ENCODE measurements at regions not wholly inside any gene's neighbourhood (a gene's known extent, or its start where the extent isn't known, plus 50 kb on each side); places are given as distances from the start of the nearest gene placed in this dataset.

DNA sequence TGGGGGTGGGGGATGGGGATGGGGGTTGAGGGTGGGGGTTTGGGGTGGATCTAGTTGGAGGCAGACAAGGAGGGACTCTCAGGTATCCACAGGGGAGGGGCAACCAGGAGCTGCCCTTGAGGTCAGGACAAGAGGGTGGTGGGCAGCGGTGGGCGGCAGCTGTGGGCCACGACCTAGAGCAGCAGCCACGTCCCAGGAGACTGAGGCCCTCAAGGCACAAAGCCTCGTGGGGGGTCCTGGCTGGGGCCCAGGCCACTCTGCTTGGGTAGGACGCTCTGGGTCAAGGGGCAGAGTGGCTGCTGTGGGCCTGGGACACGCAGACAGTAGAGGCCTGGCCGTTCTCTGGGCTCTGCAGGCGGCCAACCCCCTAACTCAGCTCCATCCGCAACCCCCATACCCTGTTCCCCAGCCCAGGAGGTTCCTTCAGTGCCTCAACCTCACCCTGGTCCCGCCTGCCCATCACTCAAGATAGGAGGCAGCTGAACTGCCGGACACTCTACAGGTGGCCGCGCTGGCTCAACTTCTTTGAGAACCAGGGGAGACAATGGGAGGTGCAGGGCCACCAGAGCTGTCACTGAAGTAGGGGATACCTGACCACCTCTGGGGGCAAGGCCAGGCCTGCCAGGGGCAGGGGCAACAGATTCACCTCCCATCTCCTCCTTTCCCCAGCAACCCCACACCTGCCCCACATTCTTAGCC lies 75.6 kb downstream of the ENGASE start:
- DNase-seq (ENCODE audit: low read depth), result no peak

DNA sequence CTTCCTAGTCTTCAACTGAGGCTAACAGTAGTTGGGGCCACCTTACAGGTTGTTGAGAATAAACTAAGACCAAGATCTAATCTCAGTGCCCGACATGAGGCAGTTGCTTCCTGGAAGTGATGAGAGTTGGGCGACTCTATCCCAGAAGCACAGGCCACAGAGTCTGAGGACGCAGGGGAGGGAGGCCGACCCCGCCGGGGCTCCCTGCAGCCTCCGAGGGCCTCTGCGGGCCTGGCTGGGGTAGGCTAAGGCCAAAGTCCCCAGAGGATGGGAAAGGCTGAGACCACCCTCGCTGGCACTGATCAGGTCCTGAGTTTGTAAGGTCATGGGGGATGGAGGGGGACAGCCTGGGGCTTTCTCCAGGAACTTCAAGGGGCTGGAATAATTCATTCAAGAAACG lies 74.0 kb downstream of the ENGASE start:
- DNase-seq (ENCODE audit: low read depth), result no peak

DNA sequence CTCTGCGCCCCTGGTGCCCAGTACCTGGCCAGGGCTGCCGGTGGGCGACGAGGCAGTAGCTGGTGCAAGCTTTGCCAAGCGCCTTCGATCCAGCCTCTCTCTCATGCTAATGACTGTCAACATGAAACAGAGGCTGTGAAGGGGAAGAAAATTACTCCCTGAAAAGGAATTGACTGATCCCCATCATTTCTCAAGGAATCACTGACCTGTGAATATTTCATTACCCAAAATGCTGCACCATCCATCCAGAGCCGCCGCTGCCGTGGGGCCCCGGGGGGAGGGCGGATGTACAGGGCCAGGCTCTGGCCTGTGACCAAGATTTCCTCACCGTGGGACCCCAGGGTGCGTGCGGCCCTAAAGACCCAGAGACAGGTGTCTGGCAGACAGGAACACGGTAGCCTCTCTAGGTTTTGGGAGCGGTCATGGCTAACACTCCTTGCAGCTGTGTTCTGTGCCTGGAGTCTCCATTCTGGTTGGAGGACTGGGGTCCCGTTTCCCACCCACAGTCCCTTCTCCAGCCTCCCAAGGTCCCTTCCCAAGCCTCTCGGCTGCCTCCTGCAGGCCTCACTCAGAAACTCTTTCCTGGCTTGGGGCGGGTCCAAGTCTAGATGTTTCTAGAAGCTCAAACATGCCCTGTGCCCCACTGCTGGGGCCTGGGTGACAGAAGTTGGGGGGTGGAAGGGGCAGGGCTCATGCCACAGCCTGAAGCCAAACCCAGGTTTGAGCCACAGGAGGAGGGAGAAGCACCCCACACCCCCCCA lies 73.3 kb downstream of the ENGASE start:
- no peak for DNase-seq (ENCODE audit: low read depth)

GRCh38 chr17:79146562-79146961 lies 71.9 kb downstream of the ENGASE start:
- DNase-seq (ENCODE audit: low read depth), result no peak

- no peak for DNase-seq (ENCODE audit: low read depth)
Measured at GRCh38 chr17:79145548-79145947, 70.9 kb downstream of the ENGASE start.

- DNase-seq (ENCODE audit: low read depth), result no peak
Measured at GRCh38 chr17:79144133-79144532, 69.5 kb downstream of the ENGASE start.

GRCh38 chr17:79142375-79142774 lies 67.8 kb downstream of the ENGASE start:
- DNase-seq (ENCODE audit: low read depth), result no peak

GRCh38 chr17:79141578-79142355 lies 67.1 kb downstream of the ENGASE start:
- DNase-seq (ENCODE audit: low read depth), result no peak

- no peak for DNase-seq (ENCODE audit: low read depth)
Measured at GRCh38 chr17:79138826-79139225, 64.2 kb downstream of the ENGASE start.

DNA sequence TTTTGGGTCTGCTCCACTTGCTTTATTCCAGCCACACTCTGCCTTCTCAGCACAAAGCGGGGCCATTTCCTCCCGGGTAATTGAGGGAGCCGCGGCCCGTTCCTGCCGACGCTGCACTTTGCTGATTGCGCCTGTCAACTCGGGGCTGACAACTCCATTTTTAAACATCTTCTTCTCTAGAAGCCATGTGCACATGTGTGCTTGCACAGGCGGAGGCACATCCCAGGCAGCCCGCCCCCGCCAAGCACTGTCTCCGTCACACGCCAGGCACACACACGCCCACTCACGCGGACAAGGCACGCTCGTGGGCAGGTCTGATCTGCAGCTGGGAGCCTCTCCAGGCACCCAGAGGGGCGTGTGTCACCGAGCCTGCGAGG lies 63.2 kb downstream of the ENGASE start:
- no peak for DNase-seq (ENCODE audit: low read depth)

GRCh38 chr17:79137015-79137788 lies 62.6 kb downstream of the ENGASE start:
- no peak for DNase-seq (ENCODE audit: low read depth)

- DNase-seq (ENCODE audit: low read depth), result no peak
Measured at GRCh38 chr17:79136596-79136995, 62.0 kb downstream of the ENGASE start.
